ENCODE measurements at regions not wholly inside any gene's neighbourhood (a gene's known extent, or its start where the extent isn't known, plus 50 kb on each side); places are given as distances from the start of the nearest gene placed in this dataset.

DNA sequence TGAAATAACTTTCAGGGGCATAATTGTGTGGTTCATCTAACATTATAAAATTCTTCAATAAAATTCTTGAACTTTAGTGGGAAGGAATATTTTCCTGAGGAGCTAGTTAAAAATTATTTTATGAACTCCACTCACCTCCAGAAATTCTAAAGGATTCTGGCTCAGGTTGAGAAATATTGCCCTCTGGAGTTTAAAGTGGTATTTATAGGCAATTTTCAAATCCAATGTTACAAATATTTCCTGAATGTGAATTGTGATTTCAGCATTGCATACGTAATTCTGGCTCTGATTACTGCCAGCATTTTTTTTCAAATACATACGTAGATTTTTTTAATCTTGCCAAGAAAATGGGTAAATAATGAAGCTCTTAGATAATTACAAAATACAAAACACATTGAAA is 598.2 kb upstream of the ANO3 start:
- TF ChIP-seq, protein P1, sequence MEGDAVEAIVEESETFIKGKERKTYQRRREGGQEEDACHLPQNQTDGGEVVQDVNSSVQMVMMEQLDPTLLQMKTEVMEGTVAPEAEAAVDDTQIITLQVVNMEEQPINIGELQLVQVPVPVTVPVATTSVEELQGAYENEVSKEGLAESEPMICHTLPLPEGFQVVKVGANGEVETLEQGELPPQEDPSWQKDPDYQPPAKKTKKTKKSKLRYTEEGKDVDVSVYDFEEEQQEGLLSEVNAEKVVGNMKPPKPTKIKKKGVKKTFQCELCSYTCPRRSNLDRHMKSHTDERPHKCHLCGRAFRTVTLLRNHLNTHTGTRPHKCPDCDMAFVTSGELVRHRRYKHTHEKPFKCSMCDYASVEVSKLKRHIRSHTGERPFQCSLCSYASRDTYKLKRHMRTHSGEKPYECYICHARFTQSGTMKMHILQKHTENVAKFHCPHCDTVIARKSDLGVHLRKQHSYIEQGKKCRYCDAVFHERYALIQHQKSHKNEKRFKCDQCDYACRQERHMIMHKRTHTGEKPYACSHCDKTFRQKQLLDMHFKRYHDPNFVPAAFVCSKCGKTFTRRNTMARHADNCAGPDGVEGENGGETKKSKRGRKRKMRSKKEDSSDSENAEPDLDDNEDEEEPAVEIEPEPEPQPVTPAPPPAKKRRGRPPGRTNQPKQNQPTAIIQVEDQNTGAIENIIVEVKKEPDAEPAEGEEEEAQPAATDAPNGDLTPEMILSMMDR (conservative IDR thresholded peaks at IDR 0.05; ENCODE audit: low read depth, low read length): peak; percentile 46
- DNase-seq (ENCODE audit: low read depth): no peak
- H3K4me3 ChIP-seq (ENCODE audit: low read depth, low read length): no peak overlapping the region

DNA sequence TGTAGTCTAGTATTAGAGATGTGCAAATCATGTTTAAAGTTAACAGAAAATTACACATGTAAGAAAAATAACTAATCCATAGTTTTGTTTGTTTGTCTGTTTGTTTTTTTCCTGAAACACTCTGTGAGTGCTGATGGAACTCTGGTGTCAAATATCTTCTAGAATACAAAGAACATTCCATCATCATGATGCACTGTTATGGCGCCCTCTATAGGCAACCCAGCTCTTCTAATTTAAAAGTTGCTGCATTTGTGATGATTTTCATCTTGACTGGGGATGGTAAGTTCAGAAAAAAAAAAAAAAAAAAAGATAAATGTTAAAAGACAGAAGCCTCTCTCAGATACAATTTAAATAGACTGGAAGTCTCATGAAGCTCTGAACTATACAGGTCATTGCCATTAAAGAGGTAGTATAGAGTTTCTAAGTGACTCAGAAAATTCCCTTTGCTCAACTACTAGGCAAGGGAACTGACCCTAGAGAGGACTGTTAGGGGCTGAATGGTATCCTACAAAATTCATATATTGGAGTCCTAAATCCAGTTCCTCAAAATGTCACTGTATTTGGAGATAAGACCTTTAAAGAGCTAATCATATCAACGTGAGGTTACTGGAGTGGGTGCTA is 597.2 kb upstream of the ANO3 start:
- no peak overlapping the region for H3K4me3 ChIP-seq (ENCODE audit: low read depth, low read length)
- TF ChIP-seq, protein P1 (conservative IDR thresholded peaks at IDR 0.05; ENCODE audit: low read depth, low read length): peak; percentile 68
- DNase-seq (ENCODE audit: low read depth): peak; percentile 18

DNA sequence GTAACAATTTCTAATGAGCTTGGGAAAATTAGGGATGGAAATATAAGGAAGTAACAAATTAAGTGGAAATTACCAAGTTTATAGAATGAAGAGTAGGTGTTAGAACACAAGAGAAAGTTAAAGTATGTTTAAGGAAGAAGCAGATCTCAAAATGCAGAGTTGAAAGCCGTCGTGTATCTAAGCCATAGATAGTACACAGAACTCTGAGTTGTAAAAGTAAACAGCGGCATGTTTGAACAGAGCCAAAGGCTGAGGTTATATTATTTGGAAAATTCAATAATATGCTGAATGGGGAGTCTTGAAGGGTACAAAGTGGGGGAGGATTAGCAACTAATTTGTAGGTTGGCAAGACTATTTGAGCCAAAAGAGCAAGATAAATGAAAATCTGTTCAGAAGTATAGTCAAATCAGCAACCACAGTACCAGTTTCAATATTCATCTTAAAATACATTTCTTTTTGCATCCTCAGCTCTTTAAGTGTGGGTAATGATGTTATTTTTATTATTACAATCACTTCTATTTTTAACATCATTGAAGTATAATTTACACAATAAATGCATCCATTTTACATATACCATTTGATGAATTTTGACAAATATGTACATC is 594.8 kb upstream of the ANO3 start:
- no peak overlapping the region for H3K4me3 ChIP-seq (ENCODE audit: low read depth, low read length)
- no peak for DNase-seq (ENCODE audit: low read depth)
- TF ChIP-seq, protein P1 (conservative IDR thresholded peaks at IDR 0.05; ENCODE audit: low read depth, low read length): no peak

DNA sequence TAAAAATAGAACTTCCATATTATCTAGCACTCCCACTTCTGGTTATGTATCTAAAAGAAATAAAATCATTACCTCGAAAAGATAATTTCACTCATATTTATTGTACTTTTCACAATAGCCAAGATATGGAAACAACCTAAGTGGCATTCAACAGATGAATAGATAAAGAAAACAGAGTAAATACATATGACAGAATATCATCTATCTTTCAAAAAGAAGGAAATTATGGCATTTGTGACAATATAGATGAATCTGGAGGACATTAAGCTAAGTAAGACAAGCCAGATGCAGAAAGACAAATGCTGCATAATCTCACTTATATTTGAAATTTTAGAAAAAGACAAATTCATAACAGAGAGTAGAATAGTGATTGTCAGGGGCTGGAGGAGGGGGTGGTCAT is 590.0 kb upstream of the ANO3 start:
- no peak overlapping the region for H3K4me3 ChIP-seq (ENCODE audit: low read depth, low read length)
- DNase-seq (ENCODE audit: low read depth): no peak
- TF ChIP-seq, protein P1 (conservative IDR thresholded peaks at IDR 0.05; ENCODE audit: low read depth, low read length): no peak

DNA sequence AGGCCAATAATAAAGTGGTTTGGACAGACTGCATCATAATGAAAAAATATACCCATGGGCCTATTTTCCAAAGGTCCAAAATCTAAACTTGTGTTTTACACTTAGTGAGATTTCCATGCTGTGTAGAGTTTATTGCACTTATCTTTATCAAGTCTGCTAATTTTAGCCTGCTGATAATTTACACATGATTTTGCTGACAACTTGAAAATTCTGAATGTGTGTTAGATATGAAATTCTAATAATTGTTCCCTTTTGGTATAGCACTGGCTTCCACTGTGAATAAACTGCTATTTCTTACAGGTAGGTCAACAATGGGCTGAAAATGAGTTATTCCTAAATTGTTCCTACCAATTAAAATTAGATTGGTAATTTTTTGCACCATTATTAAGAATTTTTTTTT is 589.1 kb upstream of the ANO3 start:
- no peak overlapping the region for H3K4me3 ChIP-seq (ENCODE audit: low read depth, low read length)
- DNase-seq (ENCODE audit: low read depth): no peak
- TF ChIP-seq, protein P1 (conservative IDR thresholded peaks at IDR 0.05; ENCODE audit: low read depth, low read length): no peak

DNA sequence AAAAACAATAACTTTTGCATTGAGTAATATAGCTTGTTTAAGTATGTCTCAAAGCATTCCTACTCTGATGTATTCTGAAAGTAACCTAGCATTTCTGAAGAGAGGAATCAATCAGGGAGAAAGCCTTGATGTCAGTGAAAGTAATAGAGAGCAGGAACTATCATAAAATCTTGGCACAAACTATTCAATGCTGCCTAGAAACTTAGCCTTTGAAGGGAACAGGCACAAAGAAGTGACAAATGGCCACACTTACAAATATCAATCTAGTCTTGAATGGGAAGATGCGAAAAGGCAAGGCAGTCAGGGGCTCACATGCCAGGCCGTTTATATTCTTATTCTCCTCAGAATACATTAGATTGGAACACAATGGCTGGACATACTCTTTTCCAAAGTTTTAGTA is 576.5 kb upstream of the ANO3 start:
- DNase-seq (ENCODE audit: low read depth): no peak
- TF ChIP-seq, protein P1 (conservative IDR thresholded peaks at IDR 0.05; ENCODE audit: low read depth, low read length): no peak
- no peak overlapping the region for H3K4me3 ChIP-seq (ENCODE audit: low read depth, low read length)

Data from epithelial cell of proximal tubule (primary cell).